ENCODE measurements at regions not wholly inside any gene's neighbourhood (a gene's known extent, or its start where the extent isn't known, plus 50 kb on each side); places are given as distances from the start of the nearest gene placed in this dataset.

DNA sequence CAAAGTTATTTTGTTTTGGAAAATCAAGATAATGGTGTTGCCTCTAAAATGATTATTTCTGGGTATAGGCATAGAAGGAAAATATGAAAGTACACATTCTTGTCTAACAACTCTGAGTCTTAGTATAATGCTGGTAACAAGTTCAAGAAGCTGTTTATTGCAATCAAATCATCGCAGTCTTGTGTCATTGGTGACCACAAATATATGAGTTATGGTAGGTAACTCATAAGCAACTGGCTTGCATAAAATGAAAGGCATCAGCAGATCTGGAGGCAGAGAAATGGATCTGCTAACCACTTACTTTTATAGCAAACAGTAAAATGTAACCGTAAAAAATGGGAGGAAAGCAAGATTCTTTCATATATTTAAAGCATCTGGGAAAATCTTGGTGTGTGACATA is 156.2 kb upstream of the TCF4 start:
- Histone ChIP-seq H4K8ac (replicated peaks; ENCODE audit: insufficient read length, low read depth, low read length) (no peak overlapping the region), H3K4ac (ENCODE audit: low read depth, low read length) (no peak overlapping the region), H3K56ac (ENCODE audit: insufficient read length, low read depth, low read length) (no peak overlapping the region), H3K27ac (ENCODE audit: insufficient read length, low read depth, low read length) (no peak overlapping the region), H3K4me2 (ENCODE audit: insufficient read depth, insufficient read length, low read length) (no peak overlapping the region), H3K23me2 (ENCODE audit: insufficient read length, low read depth, low read length, poor library complexity, severe bottlenecking) (no peaks in the 10 kb centered on the region), H3K18ac (ENCODE audit: insufficient read length, low read depth, low read length) (no peak overlapping the region), H2AK5ac (ENCODE audit: insufficient read length, low read length) (no peak overlapping the region), H3K9ac (ENCODE audit: extremely low read depth, insufficient read length, low read length) (no peak overlapping the region), H2BK20ac (ENCODE audit: low read depth, low read length, poor library complexity, severe bottlenecking) (no peak overlapping the region), H3K9me3 (ENCODE audit: control insufficient read depth, low read depth, low read length) (no peaks in the 10 kb centered on the region), H3K14ac (ENCODE audit: insufficient read depth, low read length) (no peak overlapping the region), H3K23ac (ENCODE audit: insufficient read length, low read depth, low read length) (no peak overlapping the region), H3K79me2 (ENCODE audit: insufficient read depth, low read length) (no peaks in the 10 kb centered on the region), H3K79me1 (ENCODE audit: insufficient read depth, low read depth, low read length, poor library complexity, severe bottlenecking) (no peaks in the 10 kb centered on the region), H2BK12ac (ENCODE audit: insufficient read length, low read depth, low read length) (no peak overlapping the region), H2BK120ac (ENCODE audit: low read depth, low read length, poor library complexity, severe bottlenecking) (no peak overlapping the region), H4K5ac (ENCODE audit: insufficient read length, low read depth, low read length) (no peak overlapping the region), H3T11ph (ENCODE audit: low read length) (no peak overlapping the region), H2BK15ac (ENCODE audit: low read depth, low read length) (no peak overlapping the region), H2AFZ (ENCODE audit: low read length) (no peak overlapping the region), H3K4me1 (ENCODE audit: insufficient read depth, low read length) (no peaks in the 10 kb centered on the region), H4K91ac (ENCODE audit: insufficient read length, low read depth, low read length) (no peak overlapping the region), H2BK5ac (ENCODE audit: insufficient read length, low read length) (no peak overlapping the region), H4K20me1 (ENCODE audit: control insufficient read depth, insufficient read depth, insufficient read length) (no peaks in the 10 kb centered on the region), H3K27me3 (ENCODE audit: insufficient read depth, low read length) (no peaks in the 10 kb centered on the region)
- no peak for DNase-seq
- whole genome bisulfite sequencing (ENCODE audit: extremely low coverage, insufficient read length, low lambda C conversion rate) = no CpG with 5 or more reads among the region's 2 CpGs
- H3K4me3 Mint-ChIP-seq = no peak overlapping the region
- H3K4me1 Mint-ChIP-seq = peaks cover 8 to 10% of the 10 kb centered on the region in 2 experiments
- no peak overlapping the region for H3K27ac Mint-ChIP-seq
- no peaks in the 10 kb centered on the region for H3K9me3 Mint-ChIP-seq
- H3K36me3 Mint-ChIP-seq (ENCODE audit: insufficient read depth in 1 of 3, low read depth in 3 of 3) = no peaks in the 10 kb centered on the region
- H3K27me3 Mint-ChIP-seq (ENCODE audit: low read depth) = no peaks in the 10 kb centered on the region
- TF ChIP-seq CTCF (conservative IDR thresholded peaks at IDR 0.05) = no peak
